Right hindlimb (tissue), 1 donor: ENCODE measurements at regions not wholly inside any gene's neighbourhood (a gene's known extent, or its start where the extent isn't known, plus 50 kb on each side); places are given as distances from the start of the nearest gene placed in this dataset.
"Not testable (repeated sequence)": the region's sequence is repeated elsewhere in the genome, so short reads cannot be mapped to it uniquely, and the experiment has no call there.

ENCODE experiments used
- DNase-seq: peaks from one replicate; pipeline ENCODE4 v3.0.0-alpha.2; 2018

DNA sequence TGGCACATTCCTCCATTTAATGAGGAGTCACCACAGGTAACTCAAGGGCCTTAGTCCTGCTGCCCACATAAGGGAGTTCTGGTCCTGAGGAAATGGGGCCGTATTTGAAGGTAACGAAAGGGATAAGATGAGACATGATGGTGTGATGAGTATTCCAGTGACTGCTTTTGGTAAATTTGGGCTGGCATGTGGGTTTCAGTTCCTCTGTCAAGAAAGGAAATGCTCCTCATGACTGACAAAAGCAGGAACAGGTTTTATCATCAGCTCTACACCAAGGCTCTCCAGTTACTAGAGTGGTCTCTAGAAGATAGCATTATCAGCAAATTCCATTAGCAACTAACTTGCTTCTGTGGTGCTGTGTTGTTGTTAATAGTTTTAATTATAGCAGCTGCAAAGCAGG is 161.8 kb upstream of the PTPN20 start:
- DNase-seq: not testable (repeated sequence)

DNA sequence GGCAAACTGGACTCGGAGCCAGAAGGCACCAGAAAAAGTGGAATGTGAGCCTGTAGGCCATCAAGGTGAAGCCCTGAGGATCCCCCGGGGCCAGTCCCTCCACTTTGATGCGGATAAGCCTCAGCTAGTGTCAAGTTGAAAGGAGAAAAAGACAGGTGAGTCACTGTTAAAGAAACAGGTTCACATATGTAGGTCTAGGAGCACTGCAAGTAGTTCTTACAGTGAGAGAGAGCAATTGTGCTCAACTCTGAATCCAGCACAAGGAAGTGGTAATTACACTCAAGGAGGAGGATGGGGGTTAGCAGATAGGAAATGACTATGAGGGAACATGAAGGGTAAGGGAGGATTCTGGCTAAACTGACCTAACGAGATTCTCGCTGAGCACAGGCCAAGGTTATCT is 157.5 kb upstream of the PTPN20 start:
- DNase-seq: not testable (repeated sequence)

DNA sequence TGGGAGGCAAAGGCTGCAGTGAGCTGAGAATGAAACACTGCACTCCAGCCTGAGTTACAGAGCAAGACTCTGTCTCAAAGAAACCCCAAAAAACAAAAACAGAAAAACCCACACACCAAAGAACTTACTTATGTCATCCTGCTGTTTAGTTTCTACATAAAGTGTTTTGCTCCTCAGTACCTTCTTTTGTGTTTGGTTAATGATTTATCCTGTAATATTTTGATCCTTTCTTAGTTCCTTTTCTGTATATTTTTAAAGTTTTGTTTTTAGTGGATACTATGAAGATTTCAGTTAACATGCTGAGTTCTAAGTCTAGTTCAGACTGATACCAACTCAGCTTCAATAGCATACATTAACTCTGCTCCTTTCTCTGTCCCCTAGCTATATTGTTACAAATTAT is 149.8 kb upstream of the PTPN20 start:
- DNase-seq: not testable (repeated sequence)

DNA sequence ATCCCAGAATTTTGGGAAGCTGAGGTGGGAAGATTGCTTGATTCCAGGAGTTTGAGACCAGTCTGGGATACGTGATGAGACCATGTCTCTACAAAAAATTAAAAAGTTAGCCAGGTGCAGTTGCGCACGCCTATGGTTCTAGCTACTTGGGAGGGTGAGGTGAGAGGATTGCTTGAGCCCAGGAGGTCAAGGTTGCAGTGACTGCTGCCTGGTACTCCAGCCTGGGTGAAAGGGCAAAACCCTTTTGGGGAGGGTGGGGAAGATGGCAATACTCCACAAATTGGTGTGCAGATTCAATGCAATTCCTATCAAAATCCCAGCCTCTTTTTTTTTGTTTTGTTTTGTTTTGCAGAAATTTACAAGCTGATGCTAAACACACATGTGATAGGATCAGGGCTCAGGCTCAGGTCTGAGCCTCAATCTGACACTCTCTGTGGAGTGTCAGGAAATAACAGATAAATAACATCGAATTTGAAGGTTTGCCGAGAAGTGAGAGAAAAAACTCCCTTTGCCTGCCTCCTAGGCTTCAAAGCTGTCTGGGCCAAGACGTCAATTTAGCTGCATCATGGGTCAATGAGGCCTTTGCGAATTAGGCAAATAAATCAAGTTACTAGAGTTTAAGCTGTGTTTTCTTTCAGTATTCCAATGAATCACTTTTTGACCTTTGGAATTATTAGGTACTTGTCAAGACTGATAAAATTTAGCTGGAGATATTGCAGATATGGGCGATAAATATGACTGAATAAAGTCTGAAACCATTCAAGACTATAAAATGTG is 142.5 kb upstream of the PTPN20 start:
- DNase-seq: not testable (repeated sequence)

DNA sequence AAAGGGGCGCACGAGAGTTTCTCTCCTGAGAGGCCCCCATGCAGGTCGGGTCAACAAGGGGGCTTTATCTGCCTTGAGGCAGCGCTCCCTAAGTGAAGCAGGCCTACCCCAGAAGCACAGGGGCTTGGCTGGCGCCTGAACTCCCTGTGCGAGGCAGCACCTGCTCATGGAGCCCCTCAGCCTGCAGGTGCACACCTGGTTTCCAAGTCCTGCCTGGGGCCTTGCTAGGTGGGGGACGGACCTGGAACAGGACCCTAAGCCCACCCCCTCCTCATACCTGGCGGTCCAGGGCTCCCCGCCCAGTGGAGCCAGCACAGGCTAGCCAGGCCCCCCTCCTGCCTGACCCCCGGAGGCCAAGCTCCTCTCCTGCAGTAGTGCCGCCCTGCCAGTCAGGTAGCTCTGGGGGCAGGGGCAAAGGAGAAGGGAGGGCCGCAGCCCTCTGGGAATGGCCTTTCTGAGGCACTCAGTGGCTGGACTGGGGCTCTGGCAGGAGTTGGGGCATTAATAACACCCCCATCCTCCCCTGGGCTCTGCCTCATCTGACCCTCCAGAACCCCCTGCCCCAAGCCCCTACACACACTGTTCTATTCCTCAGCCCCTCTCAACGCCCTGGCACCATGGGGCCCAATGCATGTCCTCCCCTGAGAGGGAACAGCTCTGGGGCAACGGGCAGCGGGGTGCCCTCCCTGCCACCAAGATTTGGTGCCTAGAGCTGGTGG is 137.9 kb upstream of the PTPN20 start:
- DNase-seq: not testable (repeated sequence)

DNA sequence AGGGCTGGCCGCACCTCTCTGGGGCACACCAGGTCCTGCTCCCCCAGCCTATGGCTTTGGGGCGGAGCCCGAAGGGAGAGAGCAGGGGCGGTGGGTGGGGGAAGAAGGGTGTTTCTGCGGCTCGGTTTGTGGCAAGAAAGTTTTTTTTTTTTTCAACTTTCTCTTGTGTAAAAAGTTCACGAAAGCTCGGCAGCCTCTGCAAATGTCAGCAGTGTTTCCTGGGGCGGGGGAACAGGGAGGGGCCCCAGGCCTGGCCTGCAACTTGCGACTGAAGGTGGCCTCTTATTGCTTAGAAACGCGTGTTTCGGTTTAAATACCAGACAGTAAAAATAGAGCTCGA is 137.4 kb upstream of the PTPN20 start:
- DNase-seq: not testable (repeated sequence)

DNA sequence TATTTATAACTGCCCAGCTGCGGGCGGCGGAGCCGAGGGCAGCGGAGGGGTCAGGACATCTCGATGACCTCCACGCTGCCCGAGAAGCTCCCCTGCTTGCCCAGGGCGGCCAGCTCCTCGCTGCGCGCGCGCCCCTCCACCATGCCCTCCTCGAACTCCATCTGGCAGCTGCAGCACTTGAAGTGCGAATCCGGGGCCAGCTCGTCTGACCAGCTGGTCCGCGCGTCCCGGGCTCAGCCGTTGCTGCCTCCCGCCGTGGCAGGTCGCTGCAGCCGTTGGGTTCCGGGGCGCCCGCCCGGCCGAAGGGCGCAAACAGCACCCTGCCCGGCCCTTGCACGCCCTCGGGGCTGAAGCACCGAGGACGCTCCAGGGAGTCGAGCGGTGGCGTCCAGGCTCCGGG is 136.9 kb upstream of the PTPN20 start:
- DNase-seq: not testable (repeated sequence)

DNA sequence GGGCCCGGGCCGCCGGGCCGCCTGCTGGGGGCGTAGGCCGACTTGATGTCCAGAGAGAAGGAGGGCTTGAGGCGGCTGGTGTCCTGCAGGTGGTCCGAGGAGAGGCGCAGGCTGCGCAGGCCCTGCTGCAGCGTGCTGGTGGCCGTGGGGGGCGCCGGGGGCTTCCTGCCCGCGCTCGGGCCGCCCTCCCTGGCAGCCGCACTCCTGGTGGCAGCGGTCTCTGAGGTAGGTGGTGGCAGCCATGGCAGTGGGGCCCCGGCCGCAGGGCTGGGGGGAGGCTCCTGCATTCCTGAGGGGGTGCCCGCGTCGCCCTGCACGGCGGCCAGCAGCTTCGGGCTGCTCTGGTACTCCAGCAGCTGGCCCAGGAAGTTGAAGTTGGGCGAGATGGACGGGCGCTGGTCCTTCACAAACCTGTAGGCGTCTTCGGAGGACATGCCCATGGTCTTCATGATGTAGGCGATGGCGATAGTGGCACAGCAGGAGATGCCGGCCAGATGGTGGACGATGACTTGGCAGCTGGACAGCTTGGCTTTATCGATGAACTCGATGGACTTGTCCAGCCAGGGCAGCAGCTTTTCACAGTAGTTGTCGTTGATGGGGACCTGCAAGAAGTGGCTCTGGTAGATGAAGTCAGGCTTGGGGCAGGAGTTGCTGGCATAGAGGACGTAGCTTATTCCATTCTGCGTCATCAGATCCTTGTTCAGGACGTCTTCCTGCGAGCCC is 136.1 kb upstream of the PTPN20 start:
- not testable (repeated sequence) for DNase-seq

DNA sequence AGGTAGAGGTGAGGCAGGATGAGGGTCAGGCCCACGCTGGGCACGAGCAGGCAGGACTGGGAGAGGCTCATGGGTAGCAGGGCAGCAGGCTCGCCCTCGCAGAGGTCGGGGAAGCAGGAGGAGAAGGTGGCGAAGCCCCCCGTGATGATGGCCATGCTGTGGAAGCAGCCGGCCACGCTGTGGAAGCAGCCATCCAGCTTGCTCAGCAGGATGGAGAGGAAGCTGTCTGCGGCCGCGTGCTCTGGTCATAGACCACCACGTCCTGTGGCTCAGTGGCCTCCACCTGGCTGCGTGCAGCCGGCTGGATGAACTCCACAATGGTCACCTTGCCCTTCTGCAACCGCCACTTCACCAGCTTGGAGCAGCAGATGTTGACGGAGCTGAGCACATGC is 135.6 kb upstream of the PTPN20 start:
- DNase-seq: peak; percentile 9

DNA sequence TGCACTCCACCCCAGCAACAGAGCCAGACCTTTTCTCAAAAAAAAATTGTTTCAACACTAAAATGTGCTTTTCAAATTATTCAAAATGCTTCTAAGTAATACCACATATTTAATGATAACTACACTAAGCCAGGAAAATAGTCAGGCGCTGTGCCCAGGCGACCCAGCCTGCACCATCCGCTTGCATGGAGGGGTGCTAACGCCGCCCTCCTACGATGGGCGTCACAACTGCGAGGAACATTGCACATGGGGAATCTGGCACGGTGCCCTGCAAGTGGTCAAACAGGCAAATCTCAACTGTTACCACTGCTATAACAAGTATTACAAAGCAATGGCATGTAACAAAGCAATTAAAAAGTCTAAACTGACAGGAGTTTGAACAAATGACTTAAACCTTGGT is 131.7 kb upstream of the PTPN20 start:
- DNase-seq: peak; percentile 77

DNA sequence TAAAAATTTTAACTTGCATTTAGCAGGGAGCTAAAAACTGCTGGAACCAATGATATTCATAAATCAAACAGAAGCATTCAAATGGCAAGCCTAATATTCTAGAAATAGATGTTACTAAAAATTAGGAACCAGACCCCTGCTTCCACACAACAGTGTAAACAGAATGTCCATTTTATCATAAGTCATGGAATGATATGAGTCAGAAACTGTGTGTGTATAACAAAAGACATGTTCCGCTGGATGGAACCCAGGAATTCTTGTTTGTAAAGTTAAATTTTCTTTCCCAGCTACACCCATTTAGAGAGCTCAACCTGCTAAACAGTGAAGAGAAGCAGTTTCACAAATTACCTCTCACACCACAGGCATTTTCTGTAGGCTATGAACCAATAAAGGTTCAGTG is 131.1 kb upstream of the PTPN20 start:
- DNase-seq: not testable (repeated sequence)

DNA sequence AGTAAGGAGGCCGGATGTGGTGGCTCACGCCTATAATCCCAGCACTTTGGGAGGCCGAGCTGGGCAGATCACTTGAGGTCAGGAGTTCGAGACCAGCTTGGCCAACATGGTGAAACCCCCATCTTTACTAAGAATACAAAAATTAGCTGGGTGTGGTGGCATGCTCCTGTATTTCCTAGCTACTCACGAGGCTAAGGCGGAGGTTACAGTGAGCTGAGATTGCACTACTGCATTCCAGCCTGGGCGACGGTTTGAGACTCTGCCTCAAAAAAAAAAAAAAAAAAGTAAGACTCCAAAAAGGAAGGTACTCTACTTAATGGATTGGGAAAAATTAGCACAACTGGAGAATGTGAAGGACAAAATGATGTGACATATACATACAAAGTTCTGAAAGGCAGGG is 130.2 kb upstream of the PTPN20 start:
- DNase-seq: not testable (repeated sequence)

DNA sequence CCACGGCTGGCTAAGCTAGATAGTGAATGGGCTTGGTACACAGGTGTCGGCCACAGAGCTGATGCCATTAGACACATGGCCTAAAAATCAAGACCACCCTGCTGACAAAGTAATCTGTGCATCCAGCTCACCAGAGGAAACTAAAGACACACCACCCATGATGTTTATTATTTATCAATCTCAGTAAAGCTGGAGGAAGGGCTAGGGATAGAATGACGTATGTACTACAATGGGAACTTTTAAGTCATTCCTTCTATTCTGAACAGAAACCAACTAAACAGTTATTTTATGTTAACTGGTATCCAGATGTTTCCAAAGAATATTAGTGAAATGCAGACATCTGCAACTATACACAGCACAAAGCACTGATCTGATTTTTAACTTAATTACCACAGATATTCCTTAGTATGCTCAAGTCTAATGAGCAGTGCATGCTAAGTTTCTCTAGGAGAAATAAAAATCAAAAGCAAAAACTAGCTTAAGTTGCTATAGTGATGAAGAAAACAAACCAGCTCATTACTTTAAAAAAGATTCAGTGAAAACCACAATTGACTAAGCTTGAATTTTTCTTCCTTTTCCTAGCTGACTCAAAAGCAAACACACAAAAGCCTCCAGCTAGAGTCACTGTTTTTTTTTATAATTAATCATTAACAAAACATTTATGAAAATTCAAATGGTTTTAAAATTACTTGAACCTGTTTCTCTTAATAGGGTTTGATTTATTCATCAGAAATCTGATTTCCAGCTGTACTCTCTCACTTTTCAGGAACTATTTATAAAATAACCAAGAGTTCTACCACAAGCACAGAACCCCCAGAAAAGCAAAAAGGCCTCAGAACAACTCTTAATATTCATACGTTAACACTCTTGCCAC is 129.0 kb upstream of the PTPN20 start:
- not testable (repeated sequence) for DNase-seq

DNA sequence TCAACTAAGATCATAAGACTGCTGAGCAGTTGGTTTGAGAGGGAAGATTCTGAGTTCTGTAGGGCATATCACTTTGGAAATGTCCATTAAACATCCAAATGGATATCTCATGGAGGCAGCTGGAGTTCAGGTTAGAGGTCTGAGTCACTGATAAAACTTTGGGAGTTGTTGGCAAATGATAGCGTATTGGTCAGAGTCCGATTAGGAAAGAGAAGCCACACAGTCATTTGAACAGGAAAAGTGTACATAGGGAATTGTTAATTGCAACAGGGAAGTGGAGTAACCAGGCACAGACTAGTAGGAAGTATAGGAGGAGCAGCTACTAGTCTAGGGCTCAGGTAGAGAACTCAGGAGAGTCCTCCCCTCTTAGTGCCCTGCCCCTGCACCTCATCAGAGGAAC is 126.6 kb upstream of the PTPN20 start:
- DNase-seq: not testable (repeated sequence)

DNA sequence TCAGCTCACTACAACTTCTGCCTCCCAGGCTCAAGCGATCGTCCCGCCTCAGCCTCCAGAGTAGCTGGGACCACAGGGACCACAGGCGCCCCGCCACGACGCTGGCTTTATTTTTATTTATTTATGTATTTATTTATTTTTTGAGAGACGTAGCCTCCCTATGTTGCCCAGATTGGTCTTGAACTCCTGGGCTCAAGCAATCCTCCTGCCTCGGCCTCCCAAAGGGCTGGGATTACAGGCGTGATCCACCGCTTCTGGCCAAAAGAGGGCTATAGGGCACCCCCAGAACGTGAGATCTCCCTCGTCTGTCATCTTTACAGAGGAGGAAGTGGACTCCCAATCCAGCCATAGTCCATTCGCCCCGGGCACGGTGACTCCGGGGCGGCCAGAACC is 125.1 kb upstream of the PTPN20 start:
- not testable (repeated sequence) for DNase-seq

DNA sequence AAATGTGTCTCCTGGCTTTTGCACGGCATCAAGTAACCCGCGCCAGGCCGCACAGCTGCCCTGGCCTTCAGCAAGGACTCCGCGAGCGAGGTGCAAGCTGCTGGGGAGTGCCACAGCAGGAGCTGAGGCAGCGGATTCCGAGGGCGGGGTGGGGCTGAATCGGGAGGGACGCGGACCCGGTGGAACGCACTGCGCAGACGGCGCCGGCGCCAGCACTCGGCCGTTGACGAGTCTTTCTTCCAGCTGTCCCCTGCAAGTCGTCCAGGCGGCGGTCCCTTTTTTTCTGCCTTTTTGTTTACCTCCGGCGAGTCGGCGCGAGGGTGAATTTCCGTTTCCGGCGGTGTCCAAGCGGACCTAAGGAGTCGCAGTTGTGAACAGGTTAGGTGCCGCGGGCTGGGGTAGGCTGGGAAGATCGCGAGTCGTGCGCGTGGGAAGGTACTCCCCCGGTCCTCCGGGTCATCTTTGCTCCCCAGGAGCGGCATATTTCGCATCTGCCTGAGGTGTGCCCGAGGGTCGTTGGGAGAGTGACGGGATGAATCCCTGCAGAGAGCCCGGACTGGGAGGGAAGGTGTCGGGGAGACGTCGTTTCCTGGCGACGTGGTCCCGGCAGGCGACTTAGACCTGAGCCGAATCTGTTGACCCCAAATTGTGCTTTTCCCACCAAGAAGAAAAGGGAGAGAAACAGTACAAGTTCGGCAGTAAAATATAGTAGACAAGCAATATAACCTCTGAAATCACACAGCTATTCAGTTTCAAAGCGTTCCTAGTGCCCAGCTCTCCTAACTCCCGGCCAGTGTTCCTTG is 124.5 kb upstream of the PTPN20 start:
- DNase-seq: peak; percentile 80

DNA sequence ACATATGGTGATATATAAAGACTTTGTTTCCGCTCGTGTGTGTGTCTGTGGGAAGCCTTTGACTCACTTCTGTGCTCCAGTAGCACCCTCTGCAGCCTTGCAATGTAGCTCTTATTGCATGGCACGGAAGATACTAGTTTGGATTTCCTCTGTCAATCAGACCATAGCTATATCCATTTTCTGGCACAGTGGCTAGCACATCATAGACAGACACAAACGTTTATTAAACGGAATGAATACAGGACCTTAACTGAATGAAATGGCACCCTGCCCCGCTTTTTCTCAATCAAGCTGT is 124.0 kb upstream of the PTPN20 start:
- peak; percentile 35 for DNase-seq

DNA sequence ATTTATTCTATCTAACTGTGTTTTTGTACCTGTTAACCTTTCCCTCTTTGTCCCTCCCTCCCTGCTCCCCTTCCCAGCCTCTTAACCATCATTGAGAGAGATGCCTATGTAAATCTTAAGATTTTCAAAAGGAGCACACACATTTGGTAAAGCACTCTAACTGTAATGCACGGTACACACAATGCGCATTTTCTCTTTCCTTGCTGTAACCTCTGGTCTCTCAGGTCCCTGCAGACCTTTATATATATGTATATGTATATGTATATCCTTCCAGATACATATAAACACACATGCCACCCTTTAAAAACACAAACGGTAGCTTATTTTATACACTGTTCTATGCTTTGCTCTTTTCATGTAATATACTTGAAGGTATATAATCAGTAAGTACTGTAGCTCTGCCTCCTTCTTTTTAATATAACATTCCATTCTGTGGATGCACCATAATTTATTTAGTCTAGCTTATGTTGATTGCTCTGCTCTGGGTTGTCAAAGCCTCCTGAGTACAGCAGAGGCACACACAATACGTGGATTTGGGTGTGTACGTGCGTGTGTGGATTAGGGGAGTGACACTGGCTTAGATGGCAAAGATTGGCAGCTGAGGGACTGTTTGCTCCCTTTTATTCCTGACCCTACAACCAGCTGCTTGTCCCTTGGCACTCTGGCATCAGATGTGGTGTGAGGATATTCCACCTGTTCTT is 118.4 kb upstream of the PTPN20 start:
- DNase-seq: not testable (repeated sequence)

DNA sequence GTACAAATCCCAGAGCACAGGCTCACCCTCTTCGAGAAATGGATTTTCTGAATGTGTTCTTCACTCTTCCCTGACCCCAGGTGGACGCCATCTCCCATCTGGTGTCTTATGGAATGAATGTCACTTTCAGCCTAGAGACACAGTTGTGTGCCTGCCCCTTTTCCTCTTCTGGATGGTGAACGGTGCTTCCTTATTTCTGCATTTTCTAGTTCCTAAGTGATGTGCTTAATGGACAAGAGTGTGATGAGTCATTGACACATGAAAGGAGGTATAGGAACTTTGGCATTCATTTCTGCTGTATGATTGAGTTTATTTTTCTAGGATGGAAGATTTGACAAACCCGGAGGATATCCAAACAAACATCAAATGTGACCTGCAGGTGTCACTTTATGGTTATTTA is 114.9 kb upstream of the PTPN20 start:
- not testable (repeated sequence) for DNase-seq

DNA sequence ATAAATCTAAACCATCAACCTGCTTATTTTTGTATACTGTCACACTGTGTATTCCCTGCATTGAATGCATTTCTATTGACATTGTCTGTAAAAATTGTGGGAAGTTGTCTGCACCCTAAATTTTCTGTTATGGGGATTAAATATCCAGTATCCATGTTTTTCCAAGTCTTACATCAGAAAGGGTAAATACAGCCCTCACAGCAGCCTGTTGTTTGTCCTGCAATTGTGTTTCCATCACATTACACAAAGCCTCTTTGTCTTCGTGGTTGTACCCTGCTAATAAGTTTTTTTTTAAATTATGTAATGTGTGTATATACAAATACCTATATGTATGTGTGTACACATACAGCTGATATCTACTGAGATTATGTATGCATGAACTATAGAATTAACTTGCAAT is 109.2 kb upstream of the PTPN20 start:
- DNase-seq: not testable (repeated sequence)

DNA sequence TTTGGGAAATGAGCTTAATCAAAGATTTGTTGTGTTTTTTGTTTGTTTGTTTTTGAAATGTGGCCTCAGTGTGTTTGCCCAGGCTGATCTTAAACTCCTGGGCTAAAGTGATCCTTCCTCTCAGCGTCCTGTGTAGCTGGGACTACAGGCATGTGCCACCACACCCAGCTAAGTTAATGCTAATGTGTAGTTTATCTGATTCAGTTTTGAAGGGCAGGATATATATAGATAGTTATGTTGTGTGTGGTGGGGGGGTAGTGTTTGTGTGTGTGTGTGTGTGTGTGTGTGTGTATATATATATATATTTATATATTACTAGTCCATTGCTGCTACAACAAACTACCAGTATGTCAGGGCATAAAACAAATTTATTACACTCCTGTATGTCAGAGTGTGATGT is 108.1 kb upstream of the PTPN20 start:
- not testable (repeated sequence) for DNase-seq
